SK-N-SH (cell line): ENCODE measurements at regions not wholly inside any gene's neighbourhood (a gene's known extent, or its start where the extent isn't known, plus 50 kb on each side); places are given as distances from the start of the nearest gene placed in this dataset.

Experiments
- CTCF ChIA-PET: fragments of 300-600, 350-600 bp; formaldehyde crosslinking; extraction: SDS; loops from one replicate; lab custom pipeline; 2021; lab: Yijun Ruan, JAX
- POLR2A ChIA-PET: fragments of 350-600 bp; sonication (Branson Sonifier 250); formaldehyde crosslinking; extraction: SDS; loops from one replicate; lab custom pipeline; 2020; ENCODE audit warnings: antibody characterized with exemption, inconsistent platforms; lab: Yijun Ruan, JAX
- DNase-seq: peaks from one replicate; pipeline ENCODE4 v3.0.0; 2012
- H2AFZ ChIP-seq: fragments of 200-600 bp; sonication (generic); 2 replicates; pipeline ENCODE4 v1.8.1; 2016; ENCODE audit warnings: antibody characterized with exemption, mild to moderate bottlenecking, low read depth
- H3F3A ChIP-seq: fragments of 200-600 bp; sonication (generic); replicated peaks from 2 replicates; pipeline ENCODE3; 2016; ENCODE audit warnings: antibody characterized with exemption, mild to moderate bottlenecking; ENCODE audit not compliant: insufficient read depth
- H3K27ac ChIP-seq, 2 experiments: fragments of 200-500 bp in 1 of 2; fragments of 200-600 bp in 1 of 2; sonication (Bioruptor generic) in 1 of 2; sonication (generic), shearing (Covaris generic) in 1 of 2; 2 replicates each; pipeline versions ENCODE4 v1.5.1 to v1.6.1; 2014 to 2016; ENCODE audit warnings: low read depth in 2 of 2, inconsistent platforms in 1 of 2, low read length in 1 of 2, mild to moderate bottlenecking in 1 of 2, mixed read lengths in 1 of 2
- H3K27me3 ChIP-seq: fragments of 200-600 bp; sonication (generic), shearing (Covaris generic); 2 replicates; pipeline ENCODE4 v1.6.1; 2016; ENCODE audit warnings: mixed run types; ENCODE audit not compliant: insufficient read depth
- H3K36me3 ChIP-seq, 2 experiments: fragments of 200-500 bp in 1 of 2; fragments of 200-600 bp in 1 of 2; sonication (Bioruptor generic) in 1 of 2; sonication (generic) in 1 of 2; replicated peaks in 1 of 2; 2 replicates each; pipeline versions ENCODE3 to v1.5.1; 2014 to 2016; ENCODE audit warnings: low read length in 1 of 2, mild to moderate bottlenecking in 1 of 2; ENCODE audit not compliant: insufficient read depth in 2 of 2, control insufficient read depth in 1 of 2
- H3K4me1 ChIP-seq, 2 experiments: fragments of 200-500 bp in 1 of 2; fragments of 200-600 bp in 1 of 2; sonication (Bioruptor generic) in 1 of 2; sonication (generic), shearing (Covaris generic) in 1 of 2; 2 replicates each; pipeline versions ENCODE4 v1.5.1 to v1.6.1; 2014 to 2016; ENCODE audit warnings: low read depth in 1 of 2, low read length in 1 of 2, mixed run types in 1 of 2; ENCODE audit not compliant: insufficient read depth in 2 of 2, control insufficient read depth in 1 of 2
- H3K4me2 ChIP-seq: fragments of 200-600 bp; sonication (generic), shearing (Covaris generic); 2 replicates; pipeline ENCODE4 v1.6.1; 2017; ENCODE audit warnings: mixed run types
- H3K4me3 ChIP-seq, 2 experiments: fragments of 200-500 bp in 1 of 2; fragments of 200-600 bp in 1 of 2; sonication (Bioruptor generic) in 1 of 2; sonication (generic), shearing (Covaris generic) in 1 of 2; 2 replicates each; pipeline versions ENCODE4 v1.5.1 to v1.8.1; 2014 to 2016; ENCODE audit warnings: low read depth in 2 of 2, inconsistent platforms in 1 of 2, low read length in 1 of 2, mild to moderate bottlenecking in 1 of 2, mixed read lengths in 1 of 2, moderate library complexity in 1 of 2
- H3K79me2 ChIP-seq: fragments of 200-600 bp; sonication (generic); 2 replicates; pipeline ENCODE4 v1.8.1; 2017; ENCODE audit warnings: mild to moderate bottlenecking; ENCODE audit not compliant: insufficient read depth
- H3K9ac ChIP-seq: fragments of 200-600 bp; sonication (generic); 2 replicates; pipeline ENCODE4 v1.6.1; 2017; ENCODE audit warnings: mixed run types
- H3K9me2 ChIP-seq: fragments of 200-600 bp; sonication (generic); 2 replicates; pipeline ENCODE4 v1.6.1; 2017; ENCODE audit warnings: mixed run types
- H3K9me3 ChIP-seq: fragments of 200-600 bp; sonication (generic); 2 replicates; pipeline ENCODE4 v1.6.1; 2017; ENCODE audit warnings: mixed run types, mild to moderate bottlenecking, moderate library complexity
- H4K20me1 ChIP-seq: fragments of 200-600 bp; sonication (generic); 2 replicates; pipeline ENCODE4 v1.6.1; 2017; ENCODE audit warnings: mild to moderate bottlenecking, mixed run types; ENCODE audit not compliant: insufficient read depth
- CTCF ChIP-seq: fragments of 200-600 bp; sonication (generic); IDR thresholded peaks from 2 replicates; pipeline ENCODE4 v1.6.1; 2017; ENCODE audit warnings: antibody characterized with exemption, mild to moderate bottlenecking, moderate library complexity
- FOXJ3 ChIP-seq: sonication (generic); formaldehyde crosslinking; IDR thresholded peaks from 2 replicates; pipeline ENCODE4 v1.5.1; 2020; ENCODE audit warnings: mild to moderate bottlenecking, missing genetic modification reagents
- NFIC ChIP-seq: IDR thresholded peaks from 2 replicates; pipeline ENCODE4 v1.4.0; 2012; ENCODE audit warnings: borderline replicate concordance
- RCOR1 ChIP-seq: fragments of 150-350 bp; IDR thresholded peaks from 2 replicates; pipeline ENCODE4 v1.6.1; 2017; ENCODE audit warnings: antibody characterized with exemption, low read length
- REST ChIP-seq: IDR thresholded peaks from 2 replicates; pipeline ENCODE4 v1.6.1; 2012; ENCODE audit warnings: mild to moderate bottlenecking, low read depth, low read length, moderate library complexity
- RXRA ChIP-seq: IDR thresholded peaks from 2 replicates; pipeline ENCODE4 v1.4.0; 2012; ENCODE audit warnings: low read depth, mild to moderate bottlenecking, borderline replicate concordance
- TAF1 ChIP-seq: IDR thresholded peaks from 2 replicates; pipeline ENCODE4 v1.6.1; 2012; ENCODE audit warnings: low read depth, mild to moderate bottlenecking, low read length, moderate library complexity, borderline replicate concordance
- YY1 ChIP-seq: IDR thresholded peaks from 2 replicates; pipeline ENCODE4 v1.4.0; 2012; ENCODE audit warnings: low read depth, mild to moderate bottlenecking
- WGBS: methylation state at CpG from one replicate; pipeline ENCODE4 v1.1.6; 2017; ENCODE audit warnings: low lambda C conversion rate; 5-methylcytosine and 5-hydroxymethylcytosine counted together

- no peak overlapping the region for H2AFZ ChIP-seq
- CTCF ChIA-PET: interaction anchor here (0.7 to 3.1 kb wide), 2 partner anchors 35 to 235 kb away, joined by 3 to 15 read pairs; no protein-coding TSS in a partner anchor
- no peaks in the 10 kb centered on the region for H3K27me3 ChIP-seq
- TF ChIP-seq CTCF (no peak), NFIC (peak; percentile 21; the same call in 1 of the 2 replicates)
- H3F3A ChIP-seq: no peaks in the 10 kb centered on the region
- no peaks in the 10 kb centered on the region; a peak in 1 of 4 replicates for H3K4me1 ChIP-seq
- WGBS: 41% methylated on average over 2 of the region's 2 CpGs
- H3K4me2 ChIP-seq: no peak overlapping the region
- POLR2A ChIA-PET: no interaction called here
- no peaks in the 10 kb centered on the region for H3K36me3 ChIP-seq
- H3K27ac ChIP-seq: no peak overlapping the region
- H3K9me3 ChIP-seq: no peaks in the 10 kb centered on the region
- no peak for DNase-seq
- no peaks in the 10 kb centered on the region for H3K9me2 ChIP-seq
- H3K79me2 ChIP-seq: no peaks in the 10 kb centered on the region
- H3K9ac ChIP-seq: no peak overlapping the region
- H4K20me1 ChIP-seq: no peaks in the 10 kb centered on the region
- H3K4me3 ChIP-seq: no peak overlapping the region
These were observed 107.6 kb upstream of the PRSS3 start for GRCh38 chr9:33687779-33688178.

GRCh38 chr9:33690143-33690933, 105.0 kb upstream of the PRSS3 start:
- H3K27me3 ChIP-seq: no peaks in the 10 kb centered on the region
- CTCF ChIA-PET: interaction anchor here (1.8 kb wide), 1 partner anchor 66 kb away, joined by 4 read pairs; no protein-coding TSS in a partner anchor
- H3K9me2 ChIP-seq: no peaks in the 10 kb centered on the region
- no peak overlapping the region for H3K4me3 ChIP-seq
- no peaks in the 10 kb centered on the region for H3K36me3 ChIP-seq
- no peaks in the 10 kb centered on the region; a peak in 1 of 4 replicates for H3K4me1 ChIP-seq
- no peak for DNase-seq
- no peaks in the 10 kb centered on the region for H3F3A ChIP-seq
- H4K20me1 ChIP-seq: no peaks in the 10 kb centered on the region
- TF ChIP-seq FOXJ3 (CRISPR knock-in tag) (no peak), REST (no peak), RXRA (no peak), RCOR1 (no peak), TAF1 (no peak), YY1 (no peak)
- TF ChIP-seq, all 33 proteins: peak for 0
- Histone ChIP-seq H2AFZ (no peak overlapping the region), H3K79me2 (no peaks in the 10 kb centered on the region), H3K9ac (no peak overlapping the region), H3K9me3 (no peaks in the 10 kb centered on the region), H3K27ac (no peak overlapping the region), H3K4me2 (no peak overlapping the region)
- POLR2A ChIA-PET: no interaction called here
- 48% methylated on average over 2 of the region's 2 CpGs for WGBS
